KMS-11 (cell line): ENCODE measurements at regions not wholly inside any gene's neighbourhood (a gene's known extent, or its start where the extent isn't known, plus 50 kb on each side); places are given as distances from the start of the nearest gene placed in this dataset.

Source experiments
- H2AFZ ChIP-seq: fragments of 200-600 bp; sonication (generic); 2 replicates; pipeline ENCODE4 v1.6.1; 2016; ENCODE audit warnings: antibody characterized with exemption, mixed run types, low read depth
- H3K27ac ChIP-seq: fragments of 200-600 bp; sonication (generic); 2 replicates; pipeline ENCODE4 v1.6.1; 2016; ENCODE audit warnings: mild to moderate bottlenecking, mixed run types
- H3K27me3 ChIP-seq: fragments of 200-600 bp; sonication (generic); 2 replicates; pipeline ENCODE4 v1.6.1; 2017; ENCODE audit warnings: mild to moderate bottlenecking, low read depth, mixed run types, moderate library complexity; ENCODE audit not compliant: insufficient read depth
- H3K36me3 ChIP-seq: fragments of 200-600 bp; sonication (generic); 2 replicates; pipeline ENCODE4 v1.6.1; 2017; ENCODE audit warnings: mild to moderate bottlenecking, mixed run types; ENCODE audit not compliant: insufficient read depth
- H3K4me1 ChIP-seq: fragments of 200-600 bp; sonication (generic); 2 replicates; pipeline ENCODE4 v1.6.1; 2016; ENCODE audit warnings: mild to moderate bottlenecking, low read depth, mixed run types; ENCODE audit not compliant: poor library complexity, severe bottlenecking
- H3K4me2 ChIP-seq: fragments of 200-600 bp; sonication (generic); 2 replicates; pipeline ENCODE4 v1.7.0; 2016; ENCODE audit warnings: mild to moderate bottlenecking, mixed run types
- H3K4me3 ChIP-seq: fragments of 200-600 bp; sonication (generic); IDR thresholded peaks from 2 replicates; pipeline ENCODE4 v1.6.1; 2017; ENCODE audit warnings: low read depth, low read length, mixed read lengths; ENCODE audit not compliant: insufficient read depth
- H3K79me2 ChIP-seq: fragments of 200-600 bp; sonication (generic); 2 replicates; pipeline ENCODE4 v1.6.1; 2016; ENCODE audit warnings: low read depth, mixed run types; ENCODE audit not compliant: insufficient read depth
- H3K9ac ChIP-seq: fragments of 200-600 bp; sonication (generic); 2 replicates; pipeline ENCODE4 v1.6.1; 2016; ENCODE audit warnings: mild to moderate bottlenecking, mixed run types
- H4K20me1 ChIP-seq: fragments of 200-600 bp; sonication (generic); 2 replicates; pipeline ENCODE4 v1.6.1; 2016; ENCODE audit warnings: mild to moderate bottlenecking, mixed run types; ENCODE audit not compliant: insufficient read depth
- CTCF ChIP-seq: fragments of 200-600 bp; sonication (generic); conservative IDR thresholded peaks from 2 replicates; pipeline ENCODE4 v1.6.1; 2017; ENCODE audit warnings: low read depth, mild to moderate bottlenecking, antibody characterized with exemption, low read length, moderate library complexity, mixed read lengths

- no peaks in the 10 kb centered on the region for H3K4me1 ChIP-seq
- H3K9ac ChIP-seq, result no peak overlapping the region
- TF ChIP-seq CTCF, result no peak
- no peaks in the 10 kb centered on the region for H3K27me3 ChIP-seq
- H3K36me3 ChIP-seq, result no peaks in the 10 kb centered on the region
- H2AFZ ChIP-seq, result no peak overlapping the region
- no peaks in the 10 kb centered on the region for H3K79me2 ChIP-seq
- H4K20me1 ChIP-seq, result no peaks in the 10 kb centered on the region
- H3K4me3 ChIP-seq, result no peak overlapping the region
- H3K4me2 ChIP-seq, result no peak overlapping the region
- H3K27ac ChIP-seq, result no peak overlapping the region
Observed at GRCh38 chr3:168436245-168436724, 340.6 kb upstream of the GOLIM4 start.

- TF ChIP-seq CTCF, result no peak
- Histone ChIP-seq H3K4me2 (no peak overlapping the region), H3K36me3 (no peaks in the 10 kb centered on the region), H4K20me1 (no peaks in the 10 kb centered on the region), H3K4me3 (no peak overlapping the region), H3K79me2 (no peaks in the 10 kb centered on the region), H3K27ac (no peak overlapping the region), H3K4me1 (no peaks in the 10 kb centered on the region), H3K27me3 (no peaks in the 10 kb centered on the region), H2AFZ (no peak overlapping the region), H3K9ac (no peak overlapping the region)
Observed at GRCh38 chr3:168431491-168431890, 335.8 kb upstream of the GOLIM4 start.

GRCh38 chr3:168427835-168428475 lies 332.2 kb upstream of the GOLIM4 start:
- Histone ChIP-seq H3K27me3 (no peaks in the 10 kb centered on the region), H3K4me2 (no peak overlapping the region), H3K36me3 (no peaks in the 10 kb centered on the region), H3K27ac (no peak overlapping the region), H4K20me1 (no peaks in the 10 kb centered on the region), H3K4me3 (no peak overlapping the region), H3K9ac (no peak overlapping the region), H3K79me2 (no peaks in the 10 kb centered on the region), H3K4me1 (no peaks in the 10 kb centered on the region), H2AFZ (no peak overlapping the region)
- TF ChIP-seq CTCF, result no peak

- Histone ChIP-seq H3K4me1 (no peaks in the 10 kb centered on the region), H4K20me1 (no peaks in the 10 kb centered on the region), H3K79me2 (no peaks in the 10 kb centered on the region), H3K9ac (no peak overlapping the region), H3K27me3 (no peaks in the 10 kb centered on the region), H3K4me3 (no peak overlapping the region), H3K4me2 (no peak overlapping the region), H3K36me3 (no peaks in the 10 kb centered on the region), H2AFZ (no peak overlapping the region), H3K27ac (no peak overlapping the region)
- no peak for TF ChIP-seq CTCF
Observed at GRCh38 chr3:168427156-168427555, 331.4 kb upstream of the GOLIM4 start.
